Fibroblast of lung (primary cell): ENCODE measurements at regions not wholly inside any gene's neighbourhood (a gene's known extent, or its start where the extent isn't known, plus 50 kb on each side); places are given as distances from the start of the nearest gene placed in this dataset.

Experiments used
- DNase-seq, 2 donors: peaks; one replicate each; pipeline versions ENCODE4 v3.0.0 to v3.0.0-alpha.2; 2010; ENCODE audit warnings: low read depth in 2 of 2
- H2AFZ ChIP-seq: 2 replicates; pipeline ENCODE4 v1.5.1; 2012; ENCODE audit warnings: low read length, control low read depth, inconsistent platforms
- H3K27ac ChIP-seq: 2 replicates; pipeline ENCODE4 v1.5.1; 2011; ENCODE audit warnings: low read length, control low read depth; ENCODE audit not compliant: insufficient read depth
- H3K27me3 ChIP-seq: 2 replicates; pipeline ENCODE4 v1.5.1; 2011; ENCODE audit warnings: mild to moderate bottlenecking, low read length; ENCODE audit not compliant: control insufficient read depth, insufficient read depth
- H3K36me3 ChIP-seq: 2 replicates; pipeline ENCODE4 v1.5.1; 2011; ENCODE audit warnings: low read length; ENCODE audit not compliant: control insufficient read depth, insufficient read depth
- H3K4me1 ChIP-seq: 2 replicates; pipeline ENCODE4 v1.5.1; 2011; ENCODE audit warnings: low read length; ENCODE audit not compliant: control insufficient read depth, insufficient read depth; ENCODE audit errors: extremely low read depth
- H3K4me2 ChIP-seq: 2 replicates; pipeline ENCODE4 v1.5.1; 2011; ENCODE audit warnings: low read length, control low read depth; ENCODE audit not compliant: insufficient read depth; ENCODE audit errors: extremely low read depth
- H3K4me3 ChIP-seq, 4 experiments: fragments of 200-600 bp in 1 of 4; sonication (generic) in 1 of 4; replicated peaks in 1 of 4; 2 replicates each; pipeline ENCODE4 v1.5.1; 2011 to 2016; ENCODE audit warnings: low read length in 4 of 4, low read depth in 3 of 4, mild to moderate bottlenecking in 3 of 4, control low read depth in 2 of 4, inconsistent platforms in 1 of 4, mixed read lengths in 1 of 4; ENCODE audit not compliant: insufficient read depth in 1 of 4; ENCODE audit errors: control extremely low read depth in 1 of 4
- H3K79me2 ChIP-seq: 2 replicates; pipeline ENCODE4 v1.5.1; 2012; ENCODE audit warnings: mild to moderate bottlenecking, low read length, inconsistent platforms; ENCODE audit not compliant: control insufficient read depth, insufficient read depth
- H3K9ac ChIP-seq: 2 replicates; pipeline ENCODE4 v1.5.1; 2011; ENCODE audit warnings: mild to moderate bottlenecking, low read length, control low read depth; ENCODE audit not compliant: insufficient read depth
- H3K9me3 ChIP-seq: 2 replicates; pipeline ENCODE4 v1.5.1; 2012; ENCODE audit warnings: low read depth, low read length; ENCODE audit not compliant: control insufficient read depth, insufficient read depth
- H4K20me1 ChIP-seq: 2 replicates; pipeline ENCODE4 v1.5.1; 2011; ENCODE audit warnings: low read length; ENCODE audit not compliant: control insufficient read depth, insufficient read depth; ENCODE audit errors: extremely low read depth
- EZH2 ChIP-seq: IDR thresholded peaks from 2 replicates; pipeline ENCODE4 v1.5.1; 2012; ENCODE audit warnings: low read length, control low read depth, mild to moderate bottlenecking; ENCODE audit errors: missing control alignments
- TF ChIP-seq, protein P1 (sequence below), 2 donors: IDR thresholded peaks in 1 of 2; conservative IDR thresholded peaks in 1 of 2; 1 replicate in 1 of 2; 2 replicates in 1 of 2; pipeline ENCODE4 v1.5.1; 2011 to 2012; ENCODE audit warnings: low read length in 2 of 2, control low read depth in 1 of 2, inconsistent platforms in 1 of 2, low read depth in 1 of 2, mild to moderate bottlenecking in 1 of 2

DNA sequence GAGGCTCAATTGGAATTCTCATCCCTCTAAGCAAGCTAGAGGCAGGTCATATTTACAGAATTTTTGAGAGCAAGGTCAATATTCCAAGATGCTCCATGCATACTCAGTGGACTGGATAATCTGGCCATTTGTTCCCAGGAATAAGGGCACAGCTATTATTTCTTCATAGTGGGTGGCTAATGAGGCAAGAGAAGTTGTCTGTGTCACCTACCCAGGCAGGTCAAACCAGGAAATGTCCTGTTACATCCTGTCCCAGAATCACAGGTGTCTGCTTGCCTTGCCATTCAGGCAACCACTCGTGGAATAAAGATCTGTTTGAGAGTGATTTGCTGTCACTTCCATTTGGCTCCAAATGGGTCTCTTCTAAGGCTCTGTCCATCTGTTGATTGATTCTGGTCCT lies 85.2 kb upstream of the ZP4 start:
- Histone ChIP-seq H3K4me2 (no peak overlapping the region), H3K4me1 (no peaks in the 10 kb centered on the region), H3K9ac (no peak overlapping the region), H3K4me3 (no peak overlapping the region), H3K36me3 (no peaks in the 10 kb centered on the region), H3K27ac (no peak overlapping the region), H4K20me1 (no peaks in the 10 kb centered on the region), H3K9me3 (no peaks in the 10 kb centered on the region), H3K79me2 (no peaks in the 10 kb centered on the region), H2AFZ (no peak overlapping the region), H3K27me3 (no peaks in the 10 kb centered on the region)
- DNase-seq: no peak
- TF ChIP-seq EZH2: no peak
- TF ChIP-seq, protein P1, sequence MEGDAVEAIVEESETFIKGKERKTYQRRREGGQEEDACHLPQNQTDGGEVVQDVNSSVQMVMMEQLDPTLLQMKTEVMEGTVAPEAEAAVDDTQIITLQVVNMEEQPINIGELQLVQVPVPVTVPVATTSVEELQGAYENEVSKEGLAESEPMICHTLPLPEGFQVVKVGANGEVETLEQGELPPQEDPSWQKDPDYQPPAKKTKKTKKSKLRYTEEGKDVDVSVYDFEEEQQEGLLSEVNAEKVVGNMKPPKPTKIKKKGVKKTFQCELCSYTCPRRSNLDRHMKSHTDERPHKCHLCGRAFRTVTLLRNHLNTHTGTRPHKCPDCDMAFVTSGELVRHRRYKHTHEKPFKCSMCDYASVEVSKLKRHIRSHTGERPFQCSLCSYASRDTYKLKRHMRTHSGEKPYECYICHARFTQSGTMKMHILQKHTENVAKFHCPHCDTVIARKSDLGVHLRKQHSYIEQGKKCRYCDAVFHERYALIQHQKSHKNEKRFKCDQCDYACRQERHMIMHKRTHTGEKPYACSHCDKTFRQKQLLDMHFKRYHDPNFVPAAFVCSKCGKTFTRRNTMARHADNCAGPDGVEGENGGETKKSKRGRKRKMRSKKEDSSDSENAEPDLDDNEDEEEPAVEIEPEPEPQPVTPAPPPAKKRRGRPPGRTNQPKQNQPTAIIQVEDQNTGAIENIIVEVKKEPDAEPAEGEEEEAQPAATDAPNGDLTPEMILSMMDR (conservative IDR thresholded peaks at IDR 0.05 in 1 of 2, IDR thresholded peaks at IDR 0.05 in 1 of 2; ENCODE audit: low read depth in 1 of 2, low read length in 2 of 2): no peak

DNA sequence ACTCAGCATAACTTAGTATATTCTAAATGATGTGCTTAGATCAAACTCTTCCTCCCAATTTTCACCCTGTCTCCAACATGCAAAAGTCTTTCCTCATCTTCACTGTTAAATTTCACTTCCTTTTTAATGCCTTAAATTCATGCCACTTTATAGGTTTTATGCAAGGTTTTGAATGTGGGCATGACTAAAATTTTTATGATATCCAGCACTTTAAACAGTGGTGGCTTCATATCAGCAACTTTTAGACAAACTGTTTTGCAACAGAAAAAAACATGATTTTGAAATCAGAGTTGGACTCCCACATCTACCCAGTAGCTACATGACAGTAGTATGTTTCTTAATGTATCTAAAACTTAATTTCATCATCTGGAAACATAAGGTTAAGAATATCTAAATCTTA lies 84.7 kb upstream of the ZP4 start:
- Histone ChIP-seq H4K20me1 (no peaks in the 10 kb centered on the region), H3K27ac (no peak overlapping the region), H3K9ac (no peak overlapping the region), H3K4me1 (no peaks in the 10 kb centered on the region), H3K4me3 (no peak overlapping the region), H3K36me3 (no peaks in the 10 kb centered on the region), H3K79me2 (no peaks in the 10 kb centered on the region), H3K4me2 (no peak overlapping the region), H3K9me3 (no peaks in the 10 kb centered on the region), H3K27me3 (no peaks in the 10 kb centered on the region), H2AFZ (no peak overlapping the region)
- DNase-seq: no peak
- TF ChIP-seq, protein P1 (conservative IDR thresholded peaks at IDR 0.05 in 1 of 2, IDR thresholded peaks at IDR 0.05 in 1 of 2; ENCODE audit: low read depth in 1 of 2, low read length in 2 of 2): no peak
- TF ChIP-seq EZH2: no peak

DNA sequence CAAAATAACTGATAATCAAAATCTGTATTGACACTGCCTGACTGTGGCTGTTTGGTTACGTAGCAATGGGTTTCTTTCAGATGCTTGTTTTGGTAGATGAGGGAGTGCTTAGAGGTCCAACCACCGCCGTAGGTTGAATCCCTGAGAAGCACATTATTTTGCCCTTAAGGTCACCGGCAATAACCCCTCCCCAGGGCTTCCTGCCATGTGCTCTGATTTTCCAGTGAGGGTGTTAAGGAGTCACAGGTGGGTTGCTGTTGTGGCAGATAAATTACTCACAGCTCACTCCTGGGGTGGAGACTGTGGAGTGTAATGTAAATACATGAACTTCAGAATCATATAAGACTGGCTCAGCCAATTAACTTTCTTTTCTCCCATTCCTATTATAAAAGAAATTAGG lies 81.5 kb upstream of the ZP4 start:
- H3K79me2 ChIP-seq: no peaks in the 10 kb centered on the region
- H3K4me3 ChIP-seq: no peak overlapping the region
- no peaks in the 10 kb centered on the region for H3K9me3 ChIP-seq
- no peak overlapping the region for H3K27ac ChIP-seq
- no peaks in the 10 kb centered on the region for H3K4me1 ChIP-seq
- H4K20me1 ChIP-seq: no peaks in the 10 kb centered on the region
- H3K36me3 ChIP-seq: no peaks in the 10 kb centered on the region
- no peak overlapping the region for H3K9ac ChIP-seq
- TF ChIP-seq EZH2: no peak
- TF ChIP-seq, protein P1 (conservative IDR thresholded peaks at IDR 0.05 in 1 of 2, IDR thresholded peaks at IDR 0.05 in 1 of 2; ENCODE audit: low read depth in 1 of 2, low read length in 2 of 2): no peak
- H3K4me2 ChIP-seq: no peak overlapping the region
- no peak overlapping the region for H2AFZ ChIP-seq
- no peaks in the 10 kb centered on the region for H3K27me3 ChIP-seq
- no peak for DNase-seq
